Neural crest cell (in vitro differentiated cells): ENCODE measurements at regions not wholly inside any gene's neighbourhood (a gene's known extent, or its start where the extent isn't known, plus 50 kb on each side); places are given as distances from the start of the nearest gene placed in this dataset.

Experiments
- DNase-seq: peaks from one replicate; pipeline ENCODE4 v3.0.0; 2021; ENCODE audit warnings: low read depth, mixed read lengths, low spot score
- H3K27ac Mint-ChIP-seq: one replicate; pipeline ENCODE4 v1.8.0; 2021; ENCODE audit warnings: mild to moderate bottlenecking, mixed read lengths; ENCODE audit not compliant: unreplicated experiment
- H3K27me3 Mint-ChIP-seq: 2 replicates; pipeline ENCODE4 v1.8.0; 2021; ENCODE audit warnings: low read depth, mild to moderate bottlenecking, mixed read lengths
- H3K36me3 Mint-ChIP-seq: 2 replicates; pipeline ENCODE4 v1.8.0; 2021; ENCODE audit warnings: low read depth, mild to moderate bottlenecking, mixed read lengths
- H3K4me1 Mint-ChIP-seq: 2 replicates; pipeline ENCODE4 v1.8.0; 2021; ENCODE audit warnings: mixed read lengths
- H3K4me3 Mint-ChIP-seq: one replicate; pipeline ENCODE4 v1.8.0; 2021; ENCODE audit warnings: mild to moderate bottlenecking, mixed read lengths
- H3K9me3 Mint-ChIP-seq: 2 replicates; pipeline ENCODE4 v1.8.0; 2021; ENCODE audit warnings: mixed read lengths
- TF ChIP-seq, protein P1 (sequence below): fragments of 200-600 bp; sonication (generic); conservative IDR thresholded peaks from 2 replicates; pipeline ENCODE4 v1.5.0; 2021; ENCODE audit warnings: antibody characterized with exemption, mild to moderate bottlenecking

- Mint-ChIP-seq H3K27me3 (peaks cover 2% of the 10 kb centered on the region), H3K4me3 (no peak overlapping the region), H3K36me3 (no peaks in the 10 kb centered on the region), H3K27ac (no peak overlapping the region), H3K4me1 (no peaks in the 10 kb centered on the region), H3K9me3 (no peaks in the 10 kb centered on the region)
- DNase-seq, result no peak
- TF ChIP-seq, protein P1, sequence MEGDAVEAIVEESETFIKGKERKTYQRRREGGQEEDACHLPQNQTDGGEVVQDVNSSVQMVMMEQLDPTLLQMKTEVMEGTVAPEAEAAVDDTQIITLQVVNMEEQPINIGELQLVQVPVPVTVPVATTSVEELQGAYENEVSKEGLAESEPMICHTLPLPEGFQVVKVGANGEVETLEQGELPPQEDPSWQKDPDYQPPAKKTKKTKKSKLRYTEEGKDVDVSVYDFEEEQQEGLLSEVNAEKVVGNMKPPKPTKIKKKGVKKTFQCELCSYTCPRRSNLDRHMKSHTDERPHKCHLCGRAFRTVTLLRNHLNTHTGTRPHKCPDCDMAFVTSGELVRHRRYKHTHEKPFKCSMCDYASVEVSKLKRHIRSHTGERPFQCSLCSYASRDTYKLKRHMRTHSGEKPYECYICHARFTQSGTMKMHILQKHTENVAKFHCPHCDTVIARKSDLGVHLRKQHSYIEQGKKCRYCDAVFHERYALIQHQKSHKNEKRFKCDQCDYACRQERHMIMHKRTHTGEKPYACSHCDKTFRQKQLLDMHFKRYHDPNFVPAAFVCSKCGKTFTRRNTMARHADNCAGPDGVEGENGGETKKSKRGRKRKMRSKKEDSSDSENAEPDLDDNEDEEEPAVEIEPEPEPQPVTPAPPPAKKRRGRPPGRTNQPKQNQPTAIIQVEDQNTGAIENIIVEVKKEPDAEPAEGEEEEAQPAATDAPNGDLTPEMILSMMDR, result no peak
These were observed 301.1 kb upstream of the AJAP1 start for GRCh38 chr1:4353090-4353856.

DNA sequence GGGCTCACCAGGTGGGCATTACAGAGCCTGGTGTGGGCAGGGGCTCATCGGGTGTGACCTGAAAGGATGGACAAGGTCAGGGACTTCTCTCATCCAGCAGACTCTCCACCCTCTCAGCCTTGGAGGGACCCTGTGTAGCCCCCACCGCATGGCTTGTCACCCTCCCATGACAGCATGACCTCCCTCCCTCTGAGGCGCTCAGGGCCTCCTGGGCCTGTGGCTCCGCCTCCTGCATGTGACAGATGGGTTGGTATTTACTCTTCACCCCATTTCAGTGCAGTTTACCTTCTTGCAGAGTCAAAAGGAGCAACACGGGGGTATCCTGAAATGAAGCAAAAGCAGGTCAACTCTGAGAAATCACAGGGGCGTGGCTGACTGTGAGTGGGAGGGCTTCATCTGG, 298.6 kb upstream of the AJAP1 start:
- Mint-ChIP-seq H3K9me3 (no peaks in the 10 kb centered on the region), H3K27me3 (no peaks in the 10 kb centered on the region), H3K36me3 (no peaks in the 10 kb centered on the region), H3K4me1 (no peaks in the 10 kb centered on the region), H3K27ac (no peak overlapping the region), H3K4me3 (no peak overlapping the region)
- no peak for DNase-seq
- TF ChIP-seq, protein P1, result no peak

DNA sequence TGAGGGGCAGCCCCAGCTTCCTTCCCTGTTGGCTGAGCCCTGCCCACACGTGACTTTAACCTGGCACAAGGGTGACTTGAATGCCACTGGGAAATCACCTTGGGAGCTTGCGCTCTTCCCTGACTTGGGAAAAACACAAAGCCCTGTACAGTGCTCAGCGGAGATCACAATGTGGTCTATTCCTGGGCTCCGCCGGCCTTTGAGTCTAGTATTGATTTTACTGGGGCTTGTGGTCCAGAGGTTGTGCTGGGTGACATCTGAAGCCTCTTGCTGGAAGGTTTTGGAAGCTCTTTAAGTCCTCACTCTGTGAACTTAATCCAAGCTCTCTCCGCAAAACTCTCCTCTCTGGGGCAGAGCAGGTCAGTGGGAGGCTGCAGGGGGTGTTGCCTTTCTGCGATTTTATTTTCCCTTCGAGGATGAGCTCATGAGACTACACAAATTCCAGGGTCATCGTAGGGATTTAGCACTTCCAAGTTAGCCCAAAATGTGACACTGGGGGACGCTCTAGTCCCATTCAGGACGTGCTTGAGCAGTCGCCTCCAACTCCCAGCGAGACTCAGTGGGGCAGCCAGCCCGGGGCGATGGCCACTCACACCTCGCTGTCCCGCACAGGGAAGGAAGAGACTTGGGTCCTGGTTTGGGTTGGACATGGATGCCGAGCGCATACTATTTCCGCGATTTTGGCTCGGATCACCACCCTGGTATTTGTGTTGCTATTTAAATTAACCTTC, 291.9 kb upstream of the AJAP1 start:
- H3K4me3 Mint-ChIP-seq, result no peak overlapping the region
- peaks cover 2% of the 10 kb centered on the region for H3K9me3 Mint-ChIP-seq
- H3K27ac Mint-ChIP-seq, result no peak overlapping the region
- H3K27me3 Mint-ChIP-seq, result no peaks in the 10 kb centered on the region
- H3K36me3 Mint-ChIP-seq, result no peaks in the 10 kb centered on the region
- no peak for DNase-seq
- no peaks in the 10 kb centered on the region for H3K4me1 Mint-ChIP-seq
- TF ChIP-seq, protein P1, result no peak

GRCh38 chr1:4366091-4366490, 288.3 kb upstream of the AJAP1 start:
- Mint-ChIP-seq H3K27ac (no peak overlapping the region), H3K4me3 (no peak overlapping the region), H3K9me3 (peaks cover 2% of the 10 kb centered on the region), H3K27me3 (no peaks in the 10 kb centered on the region), H3K4me1 (no peaks in the 10 kb centered on the region), H3K36me3 (no peaks in the 10 kb centered on the region)
- TF ChIP-seq, protein P1, result no peak
- DNase-seq, result no peak

DNA sequence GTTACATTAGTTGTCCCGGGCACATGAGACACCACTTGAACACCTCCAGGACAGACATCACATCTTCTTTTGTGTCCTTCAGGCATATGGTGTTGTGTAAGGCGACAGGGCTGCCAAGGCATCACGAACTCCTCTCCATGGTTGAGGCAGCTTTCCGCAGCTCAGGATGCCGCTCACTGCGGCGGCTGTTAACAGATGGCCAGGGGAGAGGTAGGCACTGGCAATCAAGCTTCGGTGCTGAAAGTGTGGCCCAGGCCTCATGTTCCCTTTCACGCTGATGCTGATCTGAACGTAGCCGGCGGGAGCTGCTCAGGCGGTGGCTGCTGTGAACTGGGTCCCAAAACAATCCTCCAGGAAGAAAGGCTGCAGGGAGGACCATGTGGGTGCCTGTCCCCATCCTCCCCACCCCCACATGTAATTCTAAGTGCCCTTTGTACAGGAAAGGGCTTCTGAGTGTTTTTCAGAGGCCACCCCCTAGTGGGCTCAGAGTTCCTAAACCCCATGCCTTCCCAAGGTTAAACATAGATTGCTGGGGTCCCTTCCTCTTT, 287.1 kb upstream of the AJAP1 start:
- Mint-ChIP-seq H3K4me1 (no peaks in the 10 kb centered on the region), H3K27me3 (no peaks in the 10 kb centered on the region), H3K4me3 (no peak overlapping the region), H3K9me3 (peaks cover 5% of the 10 kb centered on the region), H3K27ac (no peak overlapping the region), H3K36me3 (no peaks in the 10 kb centered on the region)
- TF ChIP-seq, protein P1, result no peak
- no peak for DNase-seq
